Colonic mucosa (tissue), 4 donors: ENCODE measurements at regions not wholly inside any gene's neighbourhood (a gene's known extent, or its start where the extent isn't known, plus 50 kb on each side); places are given as distances from the start of the nearest gene placed in this dataset.

Experiments used
- DNase-seq: peaks from one replicate; pipeline ENCODE4 v3.0.0-alpha.2; 2020
- H3K27ac ChIP-seq: fragments of 200-600 bp; one replicate; pipeline ENCODE4 v1.8.0; 2021
- H3K27me3 ChIP-seq: fragments of 200-600 bp; one replicate; pipeline ENCODE4 v1.8.0; 2021
- H3K36me3 ChIP-seq: fragments of 200-600 bp; one replicate; pipeline ENCODE4 v1.8.0; 2021
- H3K4me1 ChIP-seq: fragments of 200-600 bp; one replicate; pipeline ENCODE4 v1.8.0; 2021; ENCODE audit warnings: mild to moderate bottlenecking
- H3K4me3 ChIP-seq: fragments of 200-600 bp; one replicate; pipeline ENCODE4 v1.8.0; 2021
- H3K9ac ChIP-seq, 2 donors: one replicate each; pipeline ENCODE4 v1.7.0; 2013; ENCODE audit warnings: control low read depth in 2 of 2, low read depth in 2 of 2, low read length in 2 of 2
- H3K9me3 ChIP-seq: fragments of 200-600 bp; one replicate; pipeline ENCODE4 v1.8.0; 2021
- intact Hi-C: fragments of 100-400 bp; cut with DNase I; formaldehyde crosslinking; loops from one replicate; pipeline ENCODE4 v1.14.1; 2022
- TF ChIP-seq, protein P1 (sequence below): fragments of 200-600 bp; IDR thresholded peaks from one replicate; pipeline ENCODE4 v1.8.0; 2022; ENCODE audit warnings: antibody characterized with exemption, mild to moderate bottlenecking
- donor health status: healthy.
- donor health status: DM: no; HTN: no; CAD: no.
- donor health status: DM: no; HTN: no; CAD: no.

DNA sequence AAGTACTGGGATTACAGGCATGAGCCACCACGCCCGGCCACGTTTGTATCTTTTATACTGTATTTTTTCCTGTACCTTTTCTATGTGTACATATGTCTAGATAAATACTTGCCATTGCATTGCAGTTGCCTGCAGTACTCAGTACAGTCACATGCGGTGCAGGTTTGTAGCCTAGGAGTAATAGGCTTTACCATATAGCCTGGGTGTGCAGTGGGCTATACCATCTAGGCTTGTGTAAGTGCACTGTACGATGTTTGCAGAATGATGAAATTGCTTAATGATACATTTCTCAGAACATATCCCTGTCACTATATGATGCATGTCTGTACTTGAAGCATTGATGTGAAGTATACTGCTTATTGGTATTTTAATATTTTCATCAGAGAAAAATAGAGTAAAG is 115.4 kb upstream of the PUDP start:
- no peak overlapping the region for H3K27ac ChIP-seq
- H3K4me3 ChIP-seq = no peak overlapping the region
- H3K4me1 ChIP-seq = no peaks in the 10 kb centered on the region
- no peaks in the 10 kb centered on the region for H3K9me3 ChIP-seq
- no peak for DNase-seq
- H3K9ac ChIP-seq = no peak overlapping the region
- intact Hi-C loops = no loop called here
- TF ChIP-seq, protein P1, sequence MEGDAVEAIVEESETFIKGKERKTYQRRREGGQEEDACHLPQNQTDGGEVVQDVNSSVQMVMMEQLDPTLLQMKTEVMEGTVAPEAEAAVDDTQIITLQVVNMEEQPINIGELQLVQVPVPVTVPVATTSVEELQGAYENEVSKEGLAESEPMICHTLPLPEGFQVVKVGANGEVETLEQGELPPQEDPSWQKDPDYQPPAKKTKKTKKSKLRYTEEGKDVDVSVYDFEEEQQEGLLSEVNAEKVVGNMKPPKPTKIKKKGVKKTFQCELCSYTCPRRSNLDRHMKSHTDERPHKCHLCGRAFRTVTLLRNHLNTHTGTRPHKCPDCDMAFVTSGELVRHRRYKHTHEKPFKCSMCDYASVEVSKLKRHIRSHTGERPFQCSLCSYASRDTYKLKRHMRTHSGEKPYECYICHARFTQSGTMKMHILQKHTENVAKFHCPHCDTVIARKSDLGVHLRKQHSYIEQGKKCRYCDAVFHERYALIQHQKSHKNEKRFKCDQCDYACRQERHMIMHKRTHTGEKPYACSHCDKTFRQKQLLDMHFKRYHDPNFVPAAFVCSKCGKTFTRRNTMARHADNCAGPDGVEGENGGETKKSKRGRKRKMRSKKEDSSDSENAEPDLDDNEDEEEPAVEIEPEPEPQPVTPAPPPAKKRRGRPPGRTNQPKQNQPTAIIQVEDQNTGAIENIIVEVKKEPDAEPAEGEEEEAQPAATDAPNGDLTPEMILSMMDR = no peak
- no peaks in the 10 kb centered on the region for H3K27me3 ChIP-seq
- no peaks in the 10 kb centered on the region for H3K36me3 ChIP-seq

DNA sequence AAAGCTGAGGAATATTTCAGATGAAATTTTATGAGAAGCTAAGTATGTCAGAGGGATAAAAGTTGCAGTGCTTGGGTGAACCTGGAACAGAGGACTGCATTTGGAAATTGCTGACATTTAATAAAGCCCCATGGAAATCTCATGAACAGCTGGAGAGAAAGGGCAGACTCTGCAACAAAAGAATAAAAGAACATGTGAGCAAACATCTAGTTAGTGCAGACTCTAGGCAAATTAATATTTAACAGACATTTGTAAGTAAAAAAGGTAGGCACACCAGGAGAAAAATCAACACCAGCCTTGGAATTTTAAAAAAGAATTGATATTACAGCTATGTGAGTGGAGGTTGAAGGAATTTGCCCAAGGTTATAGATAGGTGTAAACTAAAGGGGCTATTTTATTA is 114.6 kb upstream of the PUDP start:
- no peaks in the 10 kb centered on the region for H3K36me3 ChIP-seq
- TF ChIP-seq, protein P1 = no peak
- no peak for DNase-seq
- no peaks in the 10 kb centered on the region for H3K9me3 ChIP-seq
- H3K27me3 ChIP-seq = no peaks in the 10 kb centered on the region
- no peak overlapping the region for H3K4me3 ChIP-seq
- no peak overlapping the region for H3K27ac ChIP-seq
- intact Hi-C loops = no loop called here
- H3K9ac ChIP-seq = no peak overlapping the region
- no peaks in the 10 kb centered on the region for H3K4me1 ChIP-seq

DNA sequence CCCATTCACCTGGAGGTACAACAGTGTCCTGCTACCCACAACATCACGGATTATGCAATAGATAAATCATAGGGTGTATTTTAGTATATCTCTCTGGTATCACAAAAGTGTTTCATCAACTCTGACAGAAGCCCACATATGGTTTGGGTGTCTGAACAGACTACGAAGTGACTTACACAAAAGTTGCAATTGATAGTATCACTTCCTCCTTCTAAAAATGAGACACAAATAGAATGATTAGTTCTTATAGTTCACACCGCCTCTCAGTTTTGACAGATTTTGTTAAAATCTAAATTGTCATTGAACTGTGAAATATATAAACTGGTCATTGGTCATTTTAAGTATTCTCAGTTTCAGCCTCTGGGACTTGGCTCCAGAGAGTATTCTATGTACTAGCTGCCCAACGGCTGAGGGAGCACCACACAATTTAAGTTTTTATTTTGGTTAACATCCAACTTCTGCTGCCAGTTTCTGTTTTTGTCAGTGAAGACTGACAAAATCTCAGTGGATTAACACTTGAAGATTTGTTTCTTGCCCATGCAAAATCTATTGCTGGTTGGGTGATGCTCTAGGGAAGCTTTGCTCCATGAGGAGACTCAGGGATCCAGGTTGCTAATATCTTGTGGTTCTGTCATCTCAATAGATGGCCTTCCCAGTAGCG is 113.8 kb upstream of the PUDP start:
- Histone ChIP-seq H3K9ac (no peak overlapping the region), H3K27me3 (no peaks in the 10 kb centered on the region), H3K9me3 (no peaks in the 10 kb centered on the region), H3K4me3 (no peak overlapping the region), H3K4me1 (no peaks in the 10 kb centered on the region), H3K36me3 (no peaks in the 10 kb centered on the region), H3K27ac (no peak overlapping the region)
- no peak for DNase-seq
- intact Hi-C loops = no loop called here
- TF ChIP-seq, protein P1 = no peak

DNA sequence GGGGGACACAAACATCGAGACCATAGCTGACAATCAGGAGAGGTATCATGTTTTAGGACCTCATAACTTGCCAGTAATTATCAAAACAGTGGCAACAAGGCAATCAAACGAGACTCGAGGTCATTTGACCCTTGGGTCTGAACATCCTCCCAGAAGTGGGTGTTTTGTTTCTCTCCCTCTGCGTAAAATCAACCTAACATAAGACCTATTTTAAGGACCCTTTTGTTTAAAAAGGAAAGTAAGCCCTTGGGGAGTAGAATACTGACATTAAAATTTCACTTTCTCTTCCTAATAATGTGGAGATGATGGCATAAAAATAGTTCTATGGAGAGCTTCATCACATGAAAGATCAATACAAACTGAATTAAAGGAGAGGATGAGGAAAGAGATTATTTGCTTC is 106.2 kb upstream of the PUDP start:
- Histone ChIP-seq H3K27ac (no peak overlapping the region), H3K9ac (no peak overlapping the region), H3K9me3 (no peaks in the 10 kb centered on the region), H3K27me3 (no peaks in the 10 kb centered on the region), H3K36me3 (no peaks in the 10 kb centered on the region), H3K4me1 (no peaks in the 10 kb centered on the region), H3K4me3 (no peak overlapping the region)
- DNase-seq = no peak
- TF ChIP-seq, protein P1 = no peak
- intact Hi-C loops = no loop called here

DNA sequence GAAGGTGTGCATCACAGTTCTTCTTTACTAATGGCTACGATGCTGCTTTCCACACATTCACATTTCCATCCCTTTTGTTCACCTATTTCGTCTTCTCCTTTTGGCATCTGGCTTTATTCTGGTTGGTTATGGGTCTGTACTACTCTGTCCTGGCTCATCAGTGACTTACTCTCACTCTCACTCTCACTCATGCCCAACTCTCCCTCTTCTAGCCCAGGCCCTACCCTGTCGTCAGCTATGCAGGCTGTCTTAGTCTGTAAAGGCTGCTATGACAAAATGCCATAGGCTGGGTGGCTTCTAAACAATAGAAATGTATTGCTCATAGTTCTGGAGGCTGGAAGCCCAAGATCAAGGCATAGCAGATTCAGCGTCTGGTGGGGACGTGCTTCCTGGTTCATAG is 105.6 kb upstream of the PUDP start:
- no peak for DNase-seq
- Histone ChIP-seq H3K27me3 (no peaks in the 10 kb centered on the region), H3K4me3 (no peak overlapping the region), H3K36me3 (no peaks in the 10 kb centered on the region), H3K4me1 (no peaks in the 10 kb centered on the region), H3K9ac (no peak overlapping the region), H3K27ac (no peak overlapping the region), H3K9me3 (no peaks in the 10 kb centered on the region)
- TF ChIP-seq, protein P1 = no peak
- intact Hi-C loops = no loop called here
